Activated CD8-positive, alpha-beta T cell treated with anti-CD3 and anti-CD28 coated beads for 36 hours (primary cell): ENCODE measurements at regions not wholly inside any gene's neighbourhood (a gene's known extent, or its start where the extent isn't known, plus 50 kb on each side); places are given as distances from the start of the nearest gene placed in this dataset.
A peak's percentile ranks its signal among the peaks of the same experiment; 100 is the strongest.

Experiments used
- ATAC-seq: fragments of 200-7000 bp; cut with Tn5 transposase; one replicate; pipeline ENCODE4 v1.10.0; 2021; ENCODE audit warnings: mild to moderate bottlenecking, moderate library complexity
- CTCF ChIA-PET: fragments of 350-600 bp; sonication (Branson Sonifier 250); formaldehyde crosslinking; loops from one replicate; lab custom pipeline; 2021; ENCODE audit warnings: antibody characterized with exemption; lab: Charles Lee
- POLR2A ChIA-PET: fragments of 350-600 bp; sonication (Branson Sonifier 250); formaldehyde crosslinking; loops from one replicate; lab custom pipeline; 2021; ENCODE audit warnings: antibody characterized with exemption; lab: Charles Lee
- DNase-seq: peaks from one replicate; pipeline ENCODE4 v3.0.0-alpha.2; 2020
- H3K27ac Mint-ChIP-seq: one replicate; pipeline ENCODE4 v1.8.0; 2021; ENCODE audit warnings: mild to moderate bottlenecking, mixed read lengths
- H3K27me3 Mint-ChIP-seq: one replicate; pipeline ENCODE4 v1.8.0; 2021; ENCODE audit warnings: mixed read lengths
- H3K36me3 Mint-ChIP-seq: one replicate; pipeline ENCODE4 v1.8.0; 2021; ENCODE audit warnings: low read depth, mixed read lengths
- H3K4me1 Mint-ChIP-seq: one replicate; pipeline ENCODE4 v1.8.0; 2021; ENCODE audit warnings: low read depth, mixed read lengths
- H3K4me3 Mint-ChIP-seq: one replicate; pipeline ENCODE4 v1.8.0; 2021; ENCODE audit warnings: mild to moderate bottlenecking, moderate library complexity, mixed read lengths
- H3K9me3 Mint-ChIP-seq: one replicate; pipeline ENCODE4 v1.8.0; 2021; ENCODE audit warnings: mixed read lengths
- CTCF ChIP-seq: fragments of 200-600 bp; IDR thresholded peaks from one replicate; pipeline ENCODE4 v1.8.0; 2022; ENCODE audit warnings: antibody characterized with exemption, mild to moderate bottlenecking
- intact Hi-C: fragments of 100-400 bp; cut with micrococcal nuclease; formaldehyde crosslinking; loops from one replicate; pipeline ENCODE4 v1.10.0; 2022

- Mint-ChIP-seq H3K4me1 (no peaks in the 10 kb centered on the region), H3K27me3 (no peaks in the 10 kb centered on the region), H3K27ac (no peak overlapping the region), H3K4me3 (no peak overlapping the region), H3K36me3 (no peaks in the 10 kb centered on the region), H3K9me3 (peaks cover 19% of the 10 kb centered on the region)
- ChIA-PET CTCF (no interaction called here), POLR2A (no interaction called here)
- intact Hi-C loops = no loop called here
- DNase-seq = no peak
- TF ChIP-seq CTCF = no peak
- ATAC-seq = no peak
These were observed 339.5 kb downstream of the PLA2G4A start for GRCh38 chr1:187168297-187168696.

GRCh38 chr1:187185389-187185788, 356.6 kb downstream of the PLA2G4A start:
- Mint-ChIP-seq H3K4me1 (no peaks in the 10 kb centered on the region), H3K9me3 (peaks cover 20% of the 10 kb centered on the region), H3K27ac (no peak overlapping the region), H3K27me3 (no peaks in the 10 kb centered on the region), H3K4me3 (no peak overlapping the region), H3K36me3 (no peaks in the 10 kb centered on the region)
- POLR2A ChIA-PET = no interaction called here
- TF ChIP-seq CTCF = no peak
- DNase-seq (no peak), ATAC-seq (no peak)
- intact Hi-C loops = no loop called here
- CTCF ChIA-PET = no interaction called here

- POLR2A ChIA-PET = no interaction called here
- no peak for TF ChIP-seq CTCF
- Mint-ChIP-seq H3K36me3 (no peaks in the 10 kb centered on the region), H3K27ac (no peak overlapping the region), H3K4me3 (no peak overlapping the region), H3K9me3 (peaks cover 8% of the 10 kb centered on the region), H3K4me1 (no peaks in the 10 kb centered on the region), H3K27me3 (no peaks in the 10 kb centered on the region)
- ATAC-seq (no peak), DNase-seq (no peak)
- intact Hi-C loops = no loop called here
- CTCF ChIA-PET = no interaction called here
These were observed 368.9 kb downstream of the PLA2G4A start for GRCh38 chr1:187197685-187198084.

- Mint-ChIP-seq H3K9me3 (peaks cover 8% of the 10 kb centered on the region), H3K4me3 (no peak overlapping the region), H3K27ac (no peak overlapping the region), H3K27me3 (no peaks in the 10 kb centered on the region), H3K36me3 (no peaks in the 10 kb centered on the region), H3K4me1 (no peaks in the 10 kb centered on the region)
- ChIA-PET POLR2A (no interaction called here), CTCF (no interaction called here)
- ATAC-seq (peak; percentile 10), DNase-seq (no peak)
- no peak for TF ChIP-seq CTCF
- intact Hi-C loops = no loop called here
These were observed 374.5 kb downstream of the PLA2G4A start for GRCh38 chr1:187203257-187203656.

- H3K4me1 Mint-ChIP-seq = no peaks in the 10 kb centered on the region
- H3K36me3 Mint-ChIP-seq = no peaks in the 10 kb centered on the region
- H3K27me3 Mint-ChIP-seq = no peaks in the 10 kb centered on the region
- no peak for TF ChIP-seq CTCF
- DNase-seq (no peak), ATAC-seq (no peak)
- H3K27ac Mint-ChIP-seq = no peak overlapping the region
- H3K4me3 Mint-ChIP-seq = no peak overlapping the region
- ChIA-PET POLR2A (no interaction called here), CTCF (no interaction called here)
- peaks cover 5% of the 10 kb centered on the region for H3K9me3 Mint-ChIP-seq
- intact Hi-C loops = no loop called here
These were observed 383.6 kb downstream of the PLA2G4A start for GRCh38 chr1:187212377-187212776.
